ENCODE measurements at regions not wholly inside any gene's neighbourhood (a gene's known extent, or its start where the extent isn't known, plus 50 kb on each side); places are given as distances from the start of the nearest gene placed in this dataset.

DNA sequence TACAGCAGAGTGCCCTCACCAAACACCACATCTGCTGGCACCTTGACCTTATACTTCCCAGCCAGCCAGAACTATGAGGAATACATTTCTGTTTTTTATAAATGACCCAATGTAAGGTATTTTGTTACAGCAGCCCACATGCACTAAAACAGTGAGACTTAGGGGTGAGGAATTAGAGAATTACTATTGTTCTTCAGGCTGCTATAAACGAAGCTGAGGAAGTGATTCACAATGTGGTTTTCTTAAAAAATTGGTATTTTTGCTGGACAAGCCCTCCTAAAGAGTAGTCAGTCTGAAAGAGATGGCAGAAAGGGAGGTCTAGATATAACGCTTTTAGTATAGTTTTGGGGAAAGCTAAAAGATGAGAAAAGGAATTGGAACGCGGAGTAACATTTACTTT lies 101.0 kb downstream of the SLITRK6 start:
- no peak for TF ChIP-seq CREB1 (IDR thresholded peaks at IDR 0.05; ENCODE audit: low read depth)
- TF ChIP-seq, protein P1, sequence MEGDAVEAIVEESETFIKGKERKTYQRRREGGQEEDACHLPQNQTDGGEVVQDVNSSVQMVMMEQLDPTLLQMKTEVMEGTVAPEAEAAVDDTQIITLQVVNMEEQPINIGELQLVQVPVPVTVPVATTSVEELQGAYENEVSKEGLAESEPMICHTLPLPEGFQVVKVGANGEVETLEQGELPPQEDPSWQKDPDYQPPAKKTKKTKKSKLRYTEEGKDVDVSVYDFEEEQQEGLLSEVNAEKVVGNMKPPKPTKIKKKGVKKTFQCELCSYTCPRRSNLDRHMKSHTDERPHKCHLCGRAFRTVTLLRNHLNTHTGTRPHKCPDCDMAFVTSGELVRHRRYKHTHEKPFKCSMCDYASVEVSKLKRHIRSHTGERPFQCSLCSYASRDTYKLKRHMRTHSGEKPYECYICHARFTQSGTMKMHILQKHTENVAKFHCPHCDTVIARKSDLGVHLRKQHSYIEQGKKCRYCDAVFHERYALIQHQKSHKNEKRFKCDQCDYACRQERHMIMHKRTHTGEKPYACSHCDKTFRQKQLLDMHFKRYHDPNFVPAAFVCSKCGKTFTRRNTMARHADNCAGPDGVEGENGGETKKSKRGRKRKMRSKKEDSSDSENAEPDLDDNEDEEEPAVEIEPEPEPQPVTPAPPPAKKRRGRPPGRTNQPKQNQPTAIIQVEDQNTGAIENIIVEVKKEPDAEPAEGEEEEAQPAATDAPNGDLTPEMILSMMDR (IDR thresholded peaks at IDR 0.05 in 2 of 3, conservative IDR thresholded peaks at IDR 0.05 in 1 of 3; ENCODE audit: control insufficient read depth in 2 of 3, extremely low read depth in 1 of 3, insufficient read depth in 1 of 3, low read depth in 3 of 3, low read length in 3 of 3), result no peak
- no peak for TF ChIP-seq POLR2A (IDR thresholded peaks at IDR 0.05; ENCODE audit: low read depth, low read length)
- no peak for TF ChIP-seq TAF1 (IDR thresholded peaks at IDR 0.05; ENCODE audit: borderline replicate concordance, low read depth, low read length)
- no peak for TF ChIP-seq HDAC2 (IDR thresholded peaks at IDR 0.05)
- no peak for TF ChIP-seq BHLHE40 (IDR thresholded peaks at IDR 0.05; ENCODE audit: borderline replicate concordance in 1 of 2, low read depth in 2 of 2, low read length in 1 of 2)
- no peak for TF ChIP-seq SREBF2 (IDR thresholded peaks at IDR 0.05; ENCODE audit: low read length)
- no peak for TF ChIP-seq SP1 (IDR thresholded peaks at IDR 0.05; ENCODE audit: low read depth, low read length)
